Jurkat, Clone E6-1 (cell line): ENCODE measurements at regions not wholly inside any gene's neighbourhood (a gene's known extent, or its start where the extent isn't known, plus 50 kb on each side); places are given as distances from the start of the nearest gene placed in this dataset.

Experiments used
- DNase-seq: peaks from one replicate; pipeline ENCODE4 v3.0.0-alpha.2; 2011; ENCODE audit warnings: low read depth, low spot score
- H3K4me3 ChIP-seq: 2 replicates; pipeline ENCODE4 v1.5.1; 2011; ENCODE audit warnings: mild to moderate bottlenecking, low read length, control low read depth, moderate library complexity

DNA sequence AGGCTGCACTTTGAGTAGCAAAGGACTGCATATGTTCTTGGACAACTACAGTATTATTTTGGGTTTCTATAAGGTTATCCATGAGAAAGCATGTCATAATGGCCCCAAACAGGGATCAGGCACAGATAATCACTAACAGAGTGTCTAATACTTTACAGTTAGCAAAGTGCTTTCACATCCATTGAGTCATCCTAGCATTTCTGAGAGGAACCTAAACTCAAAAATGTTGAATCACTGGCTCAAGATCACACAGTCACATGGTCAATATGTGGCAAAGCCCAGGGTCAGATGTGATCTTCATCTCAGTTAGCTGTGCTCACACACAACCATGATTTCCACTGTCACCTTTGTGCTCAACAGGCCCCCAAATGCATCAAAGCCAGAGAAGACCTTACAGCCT, 156.1 kb upstream of the VRK2 start:
- no peak overlapping the region for H3K4me3 ChIP-seq
- no peak for DNase-seq

DNA sequence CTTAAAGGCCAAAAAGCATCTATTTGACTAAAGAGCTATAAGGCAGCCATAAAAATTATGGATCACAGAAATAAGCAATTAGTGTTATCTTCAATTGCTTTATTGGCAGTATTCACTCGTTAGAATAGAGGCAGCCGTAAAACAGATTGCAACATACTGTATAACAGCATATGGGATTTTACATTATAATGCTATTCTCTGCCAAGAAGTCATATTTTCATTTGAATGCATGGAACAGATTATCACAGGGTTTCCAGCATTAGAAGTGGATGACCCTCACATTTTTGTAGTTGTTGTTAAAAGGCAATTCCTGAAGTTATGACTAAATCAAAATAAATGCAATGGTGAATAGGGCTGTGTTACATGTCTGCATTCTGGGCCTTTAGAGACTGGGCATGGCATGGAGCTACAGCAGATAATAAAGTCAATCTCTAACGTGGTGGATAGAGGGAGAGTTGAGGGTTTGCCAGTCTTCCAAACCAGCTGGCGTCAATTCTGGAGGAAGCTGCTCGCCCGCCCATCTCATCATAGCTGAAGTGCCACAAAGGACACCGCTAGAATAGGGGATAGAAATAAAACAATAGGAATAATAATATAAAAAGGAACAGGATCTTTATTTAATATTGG, 155.4 kb upstream of the VRK2 start:
- no peak for DNase-seq
- no peak overlapping the region for H3K4me3 ChIP-seq

DNA sequence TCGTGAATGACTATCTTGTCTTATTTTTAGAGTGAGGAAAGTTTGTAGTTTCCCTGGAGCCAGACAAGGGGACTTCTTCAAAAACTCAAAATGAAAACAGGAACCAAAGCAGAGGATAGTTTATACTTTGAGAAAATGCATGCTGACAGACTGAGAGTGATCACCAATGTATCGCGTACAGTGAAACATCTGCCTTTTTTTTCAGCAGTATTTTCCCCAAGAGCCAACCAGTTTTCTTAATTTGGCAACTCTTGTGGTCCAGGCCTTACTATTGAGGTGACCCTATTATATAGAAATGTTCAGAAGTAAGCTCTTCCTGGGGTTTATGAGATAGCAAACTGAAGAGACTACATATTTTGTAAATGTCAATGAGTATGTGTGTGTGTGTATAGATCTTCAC, 153.7 kb upstream of the VRK2 start:
- H3K4me3 ChIP-seq, result no peak overlapping the region
- DNase-seq, result no peak

DNA sequence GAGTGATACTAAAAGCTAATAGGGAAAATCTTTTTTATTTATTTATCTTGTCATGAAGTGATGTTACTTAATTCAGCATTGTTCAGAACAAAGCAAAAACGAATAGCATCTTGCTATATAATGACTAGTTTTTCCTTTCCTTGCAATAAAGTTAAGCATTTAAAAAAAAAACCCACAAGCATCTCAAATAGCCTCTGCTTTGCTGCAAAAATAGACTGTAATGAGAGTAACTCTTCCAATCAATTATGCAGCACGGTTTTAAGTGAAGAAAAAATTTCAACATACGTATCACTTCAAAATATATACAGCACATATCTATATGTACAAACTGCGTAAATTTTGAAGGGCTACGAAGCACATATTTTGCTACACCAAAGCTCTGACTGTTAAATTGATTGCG, 153.3 kb upstream of the VRK2 start:
- no peak overlapping the region for H3K4me3 ChIP-seq
- no peak for DNase-seq

DNA sequence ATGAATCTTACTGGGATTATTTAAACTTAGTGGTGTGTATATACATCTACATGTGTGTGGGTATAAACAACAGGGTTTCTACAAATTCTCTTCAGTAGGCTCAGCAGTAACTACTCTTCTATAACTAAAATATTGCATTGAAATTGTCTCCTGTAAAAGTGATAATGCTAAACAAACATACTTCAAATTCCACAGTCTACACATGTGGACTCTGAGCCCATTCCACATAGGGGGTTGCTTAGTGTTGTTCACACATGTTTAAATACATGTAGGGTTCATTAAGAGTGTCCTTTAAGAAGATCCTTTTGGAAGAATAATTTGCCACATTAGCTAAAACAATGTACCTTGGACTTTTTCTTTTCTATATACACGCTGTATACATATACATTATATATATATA, 152.8 kb upstream of the VRK2 start:
- H3K4me3 ChIP-seq, result no peak overlapping the region
- no peak for DNase-seq

DNA sequence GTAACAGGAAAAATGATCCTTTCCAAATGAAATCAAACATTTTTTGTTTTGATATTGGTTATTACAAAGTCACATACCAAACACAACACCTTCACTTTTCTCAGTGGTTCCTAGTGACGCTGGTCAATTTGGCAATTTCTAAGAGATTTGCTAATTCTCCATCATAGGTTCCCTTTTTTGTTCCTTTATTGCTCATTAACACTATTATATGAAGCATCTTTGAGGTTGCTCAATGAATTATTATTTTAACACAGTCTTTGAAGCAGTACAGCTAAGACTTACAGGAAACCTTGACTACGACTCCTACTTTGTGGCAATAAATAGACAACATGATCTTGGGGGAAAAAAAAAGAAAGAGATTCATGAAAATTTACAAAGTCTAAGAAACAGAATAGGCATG, 152.2 kb upstream of the VRK2 start:
- no peak for DNase-seq
- no peak overlapping the region for H3K4me3 ChIP-seq

DNA sequence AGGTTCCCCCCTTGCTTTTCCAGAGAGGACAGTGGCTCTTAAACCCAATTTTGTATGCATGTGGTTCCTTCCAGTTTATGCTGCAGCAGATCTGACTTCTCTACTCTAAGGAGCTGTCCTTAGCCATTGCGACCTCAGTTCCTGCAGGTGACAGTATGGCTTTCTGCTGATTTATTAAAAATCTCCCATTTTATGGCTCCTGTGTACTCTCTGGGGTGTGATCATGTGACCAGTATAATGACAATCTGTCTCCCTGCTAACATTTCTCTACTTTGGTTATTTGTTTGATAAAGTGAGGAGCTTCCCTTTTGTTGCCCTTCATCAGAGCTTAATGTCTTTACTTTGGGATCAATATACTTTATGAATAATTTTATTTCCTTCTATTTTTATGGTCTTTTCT, 148.7 kb upstream of the VRK2 start:
- DNase-seq, result no peak
- H3K4me3 ChIP-seq, result no peak overlapping the region

DNA sequence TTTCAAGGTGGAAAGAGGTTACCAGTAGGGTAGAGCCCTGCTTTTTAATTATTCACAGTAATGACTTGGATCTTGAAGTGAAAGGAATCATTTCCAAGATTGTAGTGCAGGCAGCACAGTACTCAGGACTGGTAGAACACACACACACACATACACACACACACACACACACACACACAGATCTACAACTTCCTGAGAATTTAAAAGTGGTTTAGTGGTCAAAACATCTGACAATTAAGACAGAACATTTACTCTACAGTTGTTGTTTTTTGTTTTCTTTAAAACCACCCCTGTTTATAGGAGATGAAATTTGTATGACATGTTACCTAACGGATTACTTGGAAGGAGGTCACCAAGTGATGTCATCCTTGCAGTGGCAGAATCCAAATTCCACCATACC, 146.7 kb upstream of the VRK2 start:
- DNase-seq, result no peak
- H3K4me3 ChIP-seq, result no peak overlapping the region

DNA sequence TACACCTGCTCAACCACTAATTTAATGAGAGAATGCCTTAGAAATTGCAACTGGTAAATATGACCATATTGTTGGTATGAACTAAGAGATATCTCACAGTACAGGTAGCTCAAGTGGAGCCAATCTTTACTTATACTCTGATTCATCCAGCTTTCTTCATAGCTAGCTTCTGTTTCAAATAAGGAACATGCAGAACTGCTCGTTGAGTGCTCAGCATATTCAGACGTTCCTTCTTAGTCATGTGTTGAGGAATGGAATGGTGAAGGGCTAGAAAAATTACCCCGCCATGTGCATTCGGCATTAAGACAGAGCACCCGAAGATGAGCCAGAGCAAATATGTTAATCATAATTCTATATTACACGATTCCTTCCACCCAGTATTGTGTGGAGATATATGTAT, 144.0 kb upstream of the VRK2 start:
- H3K4me3 ChIP-seq, result no peak overlapping the region
- DNase-seq, result no peak

DNA sequence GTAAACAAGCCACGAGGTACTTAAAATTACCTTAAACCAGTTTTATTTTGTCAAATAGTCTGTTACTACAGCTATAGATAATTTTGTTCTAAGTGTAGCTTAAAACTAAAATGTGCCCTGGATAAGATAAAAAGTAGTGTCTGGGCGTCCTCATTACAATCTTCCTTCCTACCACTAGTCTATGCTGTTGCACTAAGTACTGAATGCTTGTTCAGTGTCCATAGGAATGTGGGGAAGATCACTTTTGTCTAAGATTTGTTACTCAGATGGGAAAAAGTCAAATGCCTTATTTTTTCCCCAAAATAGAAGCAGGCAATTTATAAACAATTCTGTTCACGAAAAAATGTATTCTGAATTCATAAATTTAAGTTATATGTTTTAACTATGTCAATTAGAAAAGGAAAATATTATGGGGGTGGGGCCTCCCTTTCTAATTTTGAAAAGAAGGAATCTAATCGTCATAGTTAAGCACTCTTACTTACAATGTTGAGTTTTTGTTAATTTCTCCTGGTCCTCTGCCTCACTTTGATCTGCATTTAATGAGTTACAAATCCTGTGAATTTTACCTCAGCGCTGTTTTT, 140.4 kb upstream of the VRK2 start:
- peak; percentile 14 for DNase-seq
- no peak overlapping the region for H3K4me3 ChIP-seq

DNA sequence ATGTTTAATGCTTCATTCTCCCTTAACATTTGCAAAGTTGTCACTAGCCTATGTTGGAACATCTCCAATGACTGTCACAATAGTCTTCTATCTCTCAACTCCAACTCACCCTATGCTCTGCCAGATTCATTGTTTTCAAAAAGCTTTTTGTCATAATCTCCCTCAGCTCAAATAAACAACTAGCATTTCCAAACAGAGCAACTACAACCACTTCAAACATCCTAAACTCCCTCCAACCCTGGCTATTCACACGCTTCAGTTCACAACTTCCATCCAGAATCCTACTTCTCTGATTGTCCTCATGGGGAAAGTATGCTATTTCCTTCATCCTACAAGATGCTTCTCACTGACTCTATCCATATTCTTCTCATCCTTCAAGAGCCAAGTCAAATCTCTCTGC, 139.2 kb upstream of the VRK2 start:
- no peak overlapping the region for H3K4me3 ChIP-seq

DNA sequence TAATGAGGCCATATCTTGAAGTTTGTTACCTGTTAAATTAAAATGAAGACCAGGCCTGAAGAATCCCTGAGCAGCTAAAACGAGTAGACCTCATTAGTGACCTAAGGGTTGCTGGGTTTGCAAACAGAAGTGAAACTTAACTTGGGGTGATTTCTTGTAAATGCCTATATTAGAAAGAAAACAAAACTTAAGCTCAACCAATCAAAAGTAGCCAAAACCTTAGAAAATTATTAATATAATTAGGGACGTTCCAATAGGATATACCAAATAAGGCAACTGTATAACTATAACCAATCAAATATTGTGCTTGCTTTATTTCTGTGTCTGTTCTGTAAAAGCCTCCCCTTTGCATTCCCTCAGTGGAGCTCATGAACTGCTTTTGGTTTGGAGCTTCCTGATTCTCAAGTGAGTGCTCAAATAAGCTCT, 137.9 kb upstream of the VRK2 start:
- DNase-seq, result no peak
- no peak overlapping the region for H3K4me3 ChIP-seq

More for the DNA sequence above, 139.2 kb upstream of the VRK2 start:
- DNase-seq, result no peak

DNA sequence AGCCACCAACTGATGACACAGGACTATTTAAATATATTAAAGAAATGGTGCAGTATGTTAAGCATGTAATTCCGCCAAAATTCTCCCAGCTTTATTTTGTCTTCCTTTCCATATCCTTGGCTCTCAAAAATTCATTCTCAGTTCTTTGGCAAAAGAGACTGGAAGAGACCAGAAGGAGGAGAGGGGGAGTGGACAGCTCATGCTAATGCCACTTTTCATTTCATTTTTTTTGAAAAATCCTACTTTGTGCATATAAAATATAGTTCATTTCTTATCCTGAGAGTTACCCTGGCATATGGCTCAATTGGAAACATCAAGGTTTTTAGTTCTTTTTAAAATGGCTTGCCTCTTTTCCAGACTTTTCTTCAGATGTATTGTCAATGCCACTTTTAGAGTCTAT, 128.5 kb upstream of the VRK2 start:
- DNase-seq, result no peak
- H3K4me3 ChIP-seq, result no peak overlapping the region

DNA sequence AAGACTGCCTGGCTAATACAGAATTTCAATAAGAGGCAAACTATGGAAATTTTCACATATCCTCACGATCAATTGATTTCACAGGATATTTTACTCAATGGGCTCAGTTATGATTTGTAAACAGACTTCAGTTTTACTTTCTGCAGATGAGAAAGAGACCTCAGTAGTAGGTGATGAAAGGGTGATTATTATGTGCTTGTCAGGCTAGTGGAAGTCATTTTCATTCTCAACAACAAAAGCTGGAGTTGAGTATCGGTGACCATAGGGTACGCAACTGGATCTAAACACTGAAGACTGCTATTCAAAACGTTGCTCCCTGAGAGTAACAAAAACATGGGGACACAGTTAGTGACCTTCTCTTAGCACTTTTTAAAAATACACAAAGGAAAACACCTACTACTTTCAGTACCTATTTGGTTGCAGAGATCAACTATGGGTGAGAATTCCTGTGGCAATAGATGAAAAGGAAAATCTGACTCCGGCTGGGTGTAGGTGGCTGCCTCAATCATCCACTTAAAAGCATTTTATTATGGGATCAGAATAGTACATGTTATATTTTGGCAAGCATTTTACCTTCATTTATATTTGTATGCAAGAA, 126.2 kb upstream of the VRK2 start:
- no peak overlapping the region for H3K4me3 ChIP-seq
- DNase-seq, result no peak

DNA sequence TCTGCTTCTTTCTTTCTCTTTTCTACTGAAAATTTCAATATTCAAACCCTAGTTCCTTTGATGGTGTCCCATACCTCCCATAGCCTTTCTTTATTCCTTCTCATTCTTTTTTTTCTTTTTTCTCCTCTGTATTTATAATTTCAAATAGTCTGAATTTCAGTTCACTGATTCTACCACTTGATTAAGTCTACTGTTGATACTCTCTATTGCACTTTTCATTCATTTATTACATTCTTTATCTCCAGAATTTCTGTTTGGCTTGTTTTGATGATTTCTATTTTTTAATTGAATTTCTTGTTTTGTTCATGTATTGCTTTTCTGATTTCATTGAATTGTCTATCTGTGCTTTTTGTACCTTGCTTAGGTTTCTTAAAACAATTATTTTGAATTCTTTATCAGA, 111.9 kb upstream of the VRK2 start:
- no peak overlapping the region for H3K4me3 ChIP-seq
- DNase-seq, result no peak

DNA sequence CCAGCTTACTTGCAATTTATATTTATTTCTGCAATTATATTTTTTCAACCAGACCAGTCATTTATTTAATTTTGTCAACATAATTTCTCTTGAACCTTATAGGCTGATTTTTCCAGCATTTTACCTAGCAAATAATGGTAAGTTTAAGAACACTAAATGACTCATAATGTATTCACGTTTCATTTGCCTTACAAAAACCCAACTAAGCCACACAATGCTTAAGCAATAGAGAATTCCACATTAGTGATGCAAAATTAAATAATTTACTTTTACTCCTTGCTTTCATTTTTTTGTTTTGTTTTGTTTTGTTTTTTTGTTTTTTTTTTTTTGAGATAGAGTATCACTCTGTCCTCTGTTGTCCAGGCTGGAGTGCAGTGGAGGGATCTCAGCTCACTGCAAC, 110.4 kb upstream of the VRK2 start:
- H3K4me3 ChIP-seq, result no peak overlapping the region
- no peak for DNase-seq

DNA sequence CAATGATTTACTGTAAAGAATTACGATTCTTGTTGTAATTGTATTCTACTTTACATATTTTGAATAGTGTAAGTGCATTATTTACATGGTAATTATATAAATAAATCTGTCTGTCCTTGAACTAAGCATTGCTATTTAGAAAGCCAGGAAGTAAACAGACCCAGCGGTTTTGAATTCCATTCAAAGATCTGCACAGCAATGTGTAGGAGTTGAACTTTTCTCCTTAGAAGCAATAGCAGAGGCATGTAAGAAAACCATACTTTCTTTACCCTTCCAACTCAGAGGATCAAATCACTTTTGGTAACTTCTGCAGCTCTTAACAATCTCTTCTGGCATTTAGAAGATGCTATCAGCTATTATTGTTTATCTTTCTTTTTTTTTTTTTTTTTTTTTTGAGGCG, 109.2 kb upstream of the VRK2 start:
- H3K4me3 ChIP-seq, result no peak overlapping the region
- DNase-seq, result no peak

DNA sequence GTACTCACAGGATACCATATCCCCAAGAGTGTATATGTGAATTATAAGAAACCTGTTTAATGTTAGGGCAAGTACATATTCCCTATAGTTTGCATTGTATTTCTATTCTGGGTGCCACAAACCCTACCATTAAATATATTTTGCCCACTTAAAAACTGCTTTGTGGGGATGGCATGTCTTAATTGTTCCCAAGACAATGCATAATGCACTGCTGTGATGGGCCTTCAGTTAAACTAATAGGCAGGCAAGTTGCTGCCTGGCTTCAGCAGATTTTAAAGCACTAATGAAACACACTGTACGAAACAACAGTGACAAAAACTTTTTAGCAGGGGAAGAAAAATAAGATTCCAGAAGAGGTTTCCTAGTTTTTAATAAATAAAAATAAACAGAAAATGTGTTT, 104.8 kb upstream of the VRK2 start:
- DNase-seq, result no peak
- no peak overlapping the region for H3K4me3 ChIP-seq

DNA sequence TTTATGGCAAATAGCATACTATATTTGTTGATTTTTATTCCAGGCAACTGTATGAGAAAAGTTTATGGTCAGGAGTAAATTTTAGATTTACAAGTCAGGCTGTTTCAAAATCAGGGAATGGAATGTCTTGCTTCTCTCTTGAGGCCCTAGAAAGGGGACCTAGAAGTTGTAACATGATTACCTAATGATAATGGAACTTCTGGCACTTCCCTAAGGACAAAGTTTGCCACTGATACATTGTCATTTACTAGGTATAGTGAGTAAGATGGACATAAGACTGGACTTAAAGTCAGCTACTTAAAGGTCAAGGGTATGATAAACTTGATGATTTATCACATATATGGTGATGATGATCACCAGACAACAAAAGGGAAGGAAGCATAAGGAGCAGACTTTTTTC, 103.3 kb upstream of the VRK2 start:
- H3K4me3 ChIP-seq, result no peak overlapping the region
- no peak for DNase-seq

DNA sequence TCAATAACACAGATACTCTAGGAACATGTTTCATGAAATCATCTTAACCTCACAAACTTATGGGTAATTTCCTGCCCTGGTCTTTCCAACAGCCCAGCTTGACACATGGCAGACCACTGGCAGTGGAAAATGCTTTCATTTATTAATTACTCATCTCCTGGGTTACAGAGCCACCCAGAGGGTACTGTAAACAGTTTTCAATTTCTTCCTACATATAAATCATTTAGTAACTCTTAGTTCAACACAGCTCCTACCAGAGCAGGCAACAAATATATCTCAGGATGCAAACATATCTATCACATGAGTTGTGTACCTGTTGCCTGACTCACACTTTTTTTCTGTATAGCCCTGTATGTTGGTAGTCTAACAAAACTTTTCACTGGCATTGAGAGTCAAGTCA, 99.2 kb upstream of the VRK2 start:
- no peak overlapping the region for H3K4me3 ChIP-seq
- no peak for DNase-seq

DNA sequence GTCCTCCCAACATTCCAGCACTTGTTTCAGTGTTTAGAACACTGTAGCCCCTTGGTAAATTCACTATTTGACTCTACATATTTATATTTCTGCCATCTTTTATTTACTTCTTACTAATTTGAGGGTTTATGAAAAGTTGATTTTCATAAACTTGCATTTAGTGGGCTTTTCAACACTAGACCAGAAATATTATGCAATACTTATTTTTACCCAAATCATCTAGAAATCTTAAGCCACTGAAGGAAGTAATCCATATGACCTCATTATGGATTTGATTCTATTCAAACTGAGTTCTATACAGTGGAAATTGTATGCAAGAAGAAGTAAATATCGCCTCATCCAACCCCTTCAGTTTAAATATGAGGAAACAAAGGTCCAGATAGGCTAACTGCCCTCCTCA, 92.6 kb upstream of the VRK2 start:
- no peak overlapping the region for H3K4me3 ChIP-seq
- DNase-seq, result no peak
